GM21786 (cell line): ENCODE measurements at regions not wholly inside any gene's neighbourhood (a gene's known extent, or its start where the extent isn't known, plus 50 kb on each side); places are given as distances from the start of the nearest gene placed in this dataset.
"Not testable (repeated sequence)": the region's sequence is repeated elsewhere in the genome, so short reads cannot be mapped to it uniquely, and the experiment has no call there.

Source experiments
- ATAC-seq: cut with Tn5 transposase; IDR thresholded peaks from one replicate; pipeline ENCODE4 v1.9.1; 2021; ENCODE audit not compliant: unreplicated experiment

GRCh38 chr6:71197780-71198179 is 90.8 kb upstream of the OGFRL1 start:
- ATAC-seq = no peak

GRCh38 chr6:71198908-71199307 is 89.7 kb upstream of the OGFRL1 start:
- ATAC-seq = no peak

GRCh38 chr6:71199736-71200135 is 88.9 kb upstream of the OGFRL1 start:
- ATAC-seq = no peak

GRCh38 chr6:71203206-71203605 is 85.4 kb upstream of the OGFRL1 start:
- ATAC-seq = no peak

GRCh38 chr6:71204741-71205140 is 83.9 kb upstream of the OGFRL1 start:
- ATAC-seq = no peak

- ATAC-seq = no peak
Measured at GRCh38 chr6:71205336-71205956, 83.2 kb upstream of the OGFRL1 start.

GRCh38 chr6:71206089-71206488 is 82.5 kb upstream of the OGFRL1 start:
- no peak for ATAC-seq

GRCh38 chr6:71209206-71209605 is 79.4 kb upstream of the OGFRL1 start:
- no peak for ATAC-seq

GRCh38 chr6:71209626-71210025 is 79.0 kb upstream of the OGFRL1 start:
- no peak for ATAC-seq

- no peak for ATAC-seq
Measured at GRCh38 chr6:71211799-71212198, 76.8 kb upstream of the OGFRL1 start.

GRCh38 chr6:71220466-71220865 is 68.1 kb upstream of the OGFRL1 start:
- ATAC-seq = no peak

GRCh38 chr6:71222671-71223070 is 65.9 kb upstream of the OGFRL1 start:
- ATAC-seq = no peak

GRCh38 chr6:71224011-71224410 is 64.6 kb upstream of the OGFRL1 start:
- ATAC-seq = no peak

- ATAC-seq = no peak
Measured at GRCh38 chr6:71226151-71226550, 62.5 kb upstream of the OGFRL1 start.

GRCh38 chr6:71228461-71229041 is 60.1 kb upstream of the OGFRL1 start:
- no peak for ATAC-seq

GRCh38 chr6:71229477-71229876 is 59.1 kb upstream of the OGFRL1 start:
- ATAC-seq = no peak

- not testable (repeated sequence) for ATAC-seq
Measured at GRCh38 chr6:71232890-71233289, 55.7 kb upstream of the OGFRL1 start.

- no peak for ATAC-seq
Measured at GRCh38 chr6:71236926-71237434, 51.6 kb upstream of the OGFRL1 start.

- no peak for ATAC-seq
Measured at GRCh38 chr6:71238351-71238750, 50.3 kb upstream of the OGFRL1 start.
